K562 (cell line): ENCODE measurements at regions not wholly inside any gene's neighbourhood (a gene's known extent, or its start where the extent isn't known, plus 50 kb on each side); places are given as distances from the start of the nearest gene placed in this dataset.

Experiments used
- ATAC-seq: fragments of 200-7000 bp; cut with Tn5 transposase; 3 replicates; pipeline ENCODE4 v1.9.1; 2020; ENCODE audit warnings: moderate library complexity
- BruUV-seq: library from RNA; stranded (reverse); fragments of 400-500 nt; replicated peaks from 2 replicates; lab custom pipeline; 2021; lab: Mats Ljungman, UMichigan
- CTCF ChIA-PET: fragments of 300-600 bp; formaldehyde crosslinking; extraction: SDS; loops from one replicate; lab custom pipeline; 2021; ENCODE audit warnings: low intra/inter-chr PET ratio; lab: Yijun Ruan, JAX
- POLR2A ChIA-PET: fragments of 300-600, 350-650 bp; sonication (Branson Sonifier 250); formaldehyde crosslinking; extraction: SDS; loops from one replicate; lab custom pipeline; 2021; ENCODE audit warnings: antibody characterized with exemption, inconsistent platforms; lab: Yijun Ruan, JAX
- DNase-seq, 4 experiments: peaks; one replicate each; pipeline versions ENCODE4 v3.0.0 to v3.0.0-alpha.2; 2011 to 2018; ENCODE audit warnings: low spot score in 3 of 4, mixed read lengths in 3 of 4; ENCODE audit errors: extremely low read depth in 1 of 4
- FAIRE-seq: peaks from 2 replicates; lab custom pipeline; 2011; peaks lifted over from hg19 to GRCh38; lab: Jason Lieb, UNC
- H2AFZ ChIP-seq: 2 replicates; pipeline ENCODE4 v1.6.0; 2011; ENCODE audit warnings: low read depth, low read length, control low read depth, inconsistent platforms
- H3K27ac ChIP-seq: fragments of 200-600 bp; 3 replicates; pipeline ENCODE4 v1.8.0; 2011; ENCODE audit warnings: low read depth, mild to moderate bottlenecking, control low read depth, inconsistent platforms, low read length, moderate library complexity, mixed read lengths; ENCODE audit errors: extremely low read depth
- H3K27me3 ChIP-seq, 2 experiments: fragments of 300-600 bp in 1 of 2; 2 replicates in 1 of 2; 3 replicates in 1 of 2; pipeline versions ENCODE4 v1.6.0 to v1.8.0; 2011; ENCODE audit warnings: inconsistent platforms in 2 of 2, low read length in 2 of 2, mild to moderate bottlenecking in 1 of 2, mixed read lengths in 1 of 2, moderate library complexity in 1 of 2; ENCODE audit not compliant: control insufficient read depth in 2 of 2, insufficient read depth in 2 of 2
- H3K36me3 ChIP-seq: fragments of 300-600 bp; 3 replicates; pipeline ENCODE4 v1.8.0; 2011; ENCODE audit warnings: mild to moderate bottlenecking, low read length, inconsistent platforms; ENCODE audit not compliant: control insufficient read depth, insufficient read depth
- H3K4me1 ChIP-seq, 2 experiments: fragments of 200-600 bp in 1 of 2; replicated peaks in 1 of 2; 2 replicates in 1 of 2; 3 replicates in 1 of 2; pipeline versions ENCODE4 v1.5.1 to v1.8.0; 2011; ENCODE audit warnings: inconsistent platforms in 2 of 2, low read length in 2 of 2, mild to moderate bottlenecking in 1 of 2, mixed read lengths in 1 of 2, moderate library complexity in 1 of 2; ENCODE audit not compliant: control insufficient read depth in 2 of 2, insufficient read depth in 2 of 2
- H3K4me2 ChIP-seq: 2 replicates; pipeline ENCODE4 v1.6.1; 2011; ENCODE audit warnings: low read length, control low read depth, inconsistent platforms, mixed read lengths; ENCODE audit not compliant: insufficient read depth
- H3K4me3 ChIP-seq: fragments of 200-600 bp; sonication (generic), shearing (Covaris generic); 2 replicates; pipeline ENCODE4 v1.5.1; 2016; ENCODE audit warnings: control low read depth, inconsistent platforms
- H3K79me2 ChIP-seq: fragments of 200-600 bp; 3 replicates; pipeline ENCODE4 v1.8.0; 2011; ENCODE audit warnings: low read length, inconsistent platforms; ENCODE audit not compliant: control insufficient read depth, insufficient read depth
- H3K9ac ChIP-seq, 2 experiments: 2 replicates each; pipeline versions ENCODE4 v1.6.0 to v1.6.1; 2011; ENCODE audit warnings: low read depth in 2 of 2, low read length in 2 of 2, control low read depth in 1 of 2, inconsistent platforms in 1 of 2, mild to moderate bottlenecking in 1 of 2, mixed read lengths in 1 of 2; ENCODE audit not compliant: insufficient read depth in 1 of 2
- H3K9me1 ChIP-seq: one replicate; pipeline ENCODE4 v1.6.0; 2011; ENCODE audit warnings: inconsistent platforms, mild to moderate bottlenecking, low read length, moderate library complexity; ENCODE audit not compliant: control insufficient read depth, insufficient read depth
- H3K9me3 ChIP-seq: replicated peaks from 2 replicates; pipeline ENCODE4 v1.5.1; 2011; ENCODE audit warnings: low read depth, low read length, inconsistent platforms; ENCODE audit not compliant: control insufficient read depth, insufficient read depth
- H4K20me1 ChIP-seq: replicated peaks from 2 replicates; pipeline ENCODE4 v1.6.1; 2011; ENCODE audit warnings: low read length, inconsistent platforms, mixed read lengths; ENCODE audit not compliant: control insufficient read depth, insufficient read depth
- CBX2 ChIP-seq: fragments of 200-600 bp; sonication (generic); IDR thresholded peaks from one replicate; pipeline ENCODE4 v1.6.1; 2012; ENCODE audit warnings: mild to moderate bottlenecking, low read length, inconsistent platforms; ENCODE audit not compliant: insufficient read depth, poor library complexity, severe bottlenecking
- FOXP1 ChIP-seq: sonication (generic); formaldehyde crosslinking; IDR thresholded peaks from 2 replicates; pipeline ENCODE4 v1.8.0; 2022; ENCODE audit warnings: mild to moderate bottlenecking, missing genetic modification reagents
- MECOM ChIP-seq: fragments of 250-450 bp; sonication (Bioruptor Pico); IDR thresholded peaks from 2 replicates; pipeline ENCODE4 v1.8.0; 2022; ENCODE audit warnings: inconsistent platforms
- NFE2L1 ChIP-seq: fragments of 450-650 bp; IDR thresholded peaks from 2 replicates; pipeline ENCODE4 v1.6.1; 2016; ENCODE audit warnings: missing genetic modification characterization, low read depth, mild to moderate bottlenecking, missing compliant biosample characterization, moderate library complexity, borderline replicate concordance
- PYGO2 ChIP-seq: fragments of 450-650 bp; IDR thresholded peaks from 2 replicates; pipeline ENCODE4 v1.6.1; 2016; ENCODE audit warnings: mild to moderate bottlenecking, missing genetic modification characterization, moderate library complexity, missing compliant biosample characterization
- TCF7L2 ChIP-seq: fragments of 150-350 bp; IDR thresholded peaks from 2 replicates; pipeline ENCODE4 v1.6.1; 2016; ENCODE audit warnings: low read depth, mild to moderate bottlenecking, low read length, moderate library complexity
- ZNF165 ChIP-seq: fragments of 250-450 bp; sonication (Bioruptor Pico); IDR thresholded peaks from 2 replicates; pipeline ENCODE4 v1.4.0; 2020; ENCODE audit warnings: borderline replicate concordance
- ZNF431 ChIP-seq: sonication (generic); formaldehyde crosslinking; IDR thresholded peaks from 2 replicates; pipeline ENCODE4 v1.8.0; 2022; ENCODE audit warnings: mild to moderate bottlenecking, missing genetic modification reagents
- ZNF830 ChIP-seq: fragments of 250-450 bp; sonication (Bioruptor Pico); IDR thresholded peaks from 2 replicates; pipeline ENCODE4 v1.5.0; 2021; ENCODE audit warnings: mild to moderate bottlenecking
- WGBS: fragments of 100-300 bp; shearing (Covaris generic); methylation state at CpG from one replicate; pipeline ENCODE4 v1.1.6; 2016; ENCODE audit warnings: low coverage, mixed read lengths; ENCODE audit not compliant: insufficient coverage; ENCODE audit errors: missing lambda C conversion rate; 5-methylcytosine and 5-hydroxymethylcytosine counted together
- in situ Hi-C: fragments of 300-500 bp; cut with MboI; formaldehyde crosslinking; loops from 4 replicates; pipeline ENCODE4 v1.15.0; 2018; ENCODE audit warnings: inconsistent platforms, mixed read lengths
- intact Hi-C: fragments of 100-400 bp; cut with micrococcal nuclease; formaldehyde crosslinking; loops from 2 replicates; pipeline ENCODE4 v1.14.2; 2022
- TF ChIP-seq, protein P1 (sequence below): IDR thresholded peaks from 2 replicates; pipeline ENCODE4 v1.6.1; 2011; ENCODE audit warnings: borderline replicate concordance, low read depth, mild to moderate bottlenecking, moderate library complexity, low read length; ENCODE audit not compliant: insufficient read depth, poor library complexity, severe bottlenecking
- TF ChIP-seq, protein P2 (sequence below): sonication (generic); formaldehyde crosslinking; IDR thresholded peaks from 2 replicates; pipeline ENCODE4 v1.8.0; 2022; ENCODE audit warnings: missing genetic modification reagents, mild to moderate bottlenecking, borderline replicate concordance
- TF ChIP-seq, protein P3 (sequence below): fragments of 450-650 bp; IDR thresholded peaks from 2 replicates; pipeline ENCODE4 v1.7.0; 2016; ENCODE audit warnings: borderline replicate concordance
- TF ChIP-seq, protein P4 (sequence below): fragments of 250-450 bp; sonication (Bioruptor Pico); IDR thresholded peaks from 2 replicates; pipeline ENCODE4 v1.9.0; 2021; ENCODE audit warnings: mild to moderate bottlenecking
- TF ChIP-seq, protein P5 (sequence below): fragments of 200-800 bp; sonication (Bioruptor generic); IDR thresholded peaks from 2 replicates; pipeline ENCODE4 v1.6.1; 2017; ENCODE audit warnings: missing genetic modification characterization, missing compliant biosample characterization
- TF ChIP-seq, protein P6 (sequence below): sonication (generic); formaldehyde crosslinking; IDR thresholded peaks from 2 replicates; pipeline ENCODE4 v1.9.0; 2022; ENCODE audit warnings: mild to moderate bottlenecking, missing genetic modification reagents

DNA sequence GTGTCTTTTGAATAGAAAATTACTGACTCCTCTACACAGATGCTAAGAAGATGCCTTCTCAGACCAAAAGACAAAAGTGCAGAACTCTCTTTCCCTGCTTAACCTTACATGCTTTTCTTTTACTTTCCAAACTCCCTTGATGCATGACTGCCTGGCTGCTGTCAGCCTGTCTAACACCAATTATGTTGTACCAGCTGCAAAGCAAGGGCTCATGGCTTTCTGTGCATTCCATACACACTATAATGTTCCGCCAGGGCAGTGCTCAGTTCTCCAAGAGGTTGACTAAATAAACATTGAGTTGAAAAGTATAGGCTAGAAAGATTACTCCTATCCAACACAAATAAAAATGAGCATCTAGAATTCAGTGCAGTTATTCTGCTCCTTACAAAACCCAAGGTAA, 330.4 kb upstream of the NBEA start:
- no peaks in the 10 kb centered on the region for H3K27me3 ChIP-seq
- intact Hi-C loops = no loop called here
- no peak overlapping the region for H3K4me3 ChIP-seq
- in situ Hi-C loops = no loop called here
- no peak overlapping the region for H3K9ac ChIP-seq
- no peaks in the 10 kb centered on the region for H3K4me1 ChIP-seq
- no peaks in the 10 kb centered on the region for H3K36me3 ChIP-seq
- H3K79me2 ChIP-seq = no peaks in the 10 kb centered on the region
- CTCF ChIA-PET = no interaction called here
- no peak overlapping the region for H3K4me2 ChIP-seq
- no peak for FAIRE-seq
- 0% methylated on average over 1 of the region's 1 CpG for WGBS
- no peak for DNase-seq
- ATAC-seq = no peak
- TF ChIP-seq, protein P1, sequence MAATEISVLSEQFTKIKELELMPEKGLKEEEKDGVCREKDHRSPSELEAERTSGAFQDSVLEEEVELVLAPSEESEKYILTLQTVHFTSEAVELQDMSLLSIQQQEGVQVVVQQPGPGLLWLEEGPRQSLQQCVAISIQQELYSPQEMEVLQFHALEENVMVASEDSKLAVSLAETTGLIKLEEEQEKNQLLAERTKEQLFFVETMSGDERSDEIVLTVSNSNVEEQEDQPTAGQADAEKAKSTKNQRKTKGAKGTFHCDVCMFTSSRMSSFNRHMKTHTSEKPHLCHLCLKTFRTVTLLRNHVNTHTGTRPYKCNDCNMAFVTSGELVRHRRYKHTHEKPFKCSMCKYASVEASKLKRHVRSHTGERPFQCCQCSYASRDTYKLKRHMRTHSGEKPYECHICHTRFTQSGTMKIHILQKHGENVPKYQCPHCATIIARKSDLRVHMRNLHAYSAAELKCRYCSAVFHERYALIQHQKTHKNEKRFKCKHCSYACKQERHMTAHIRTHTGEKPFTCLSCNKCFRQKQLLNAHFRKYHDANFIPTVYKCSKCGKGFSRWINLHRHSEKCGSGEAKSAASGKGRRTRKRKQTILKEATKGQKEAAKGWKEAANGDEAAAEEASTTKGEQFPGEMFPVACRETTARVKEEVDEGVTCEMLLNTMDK = no peak
- TF ChIP-seq ZNF165 (no peak), MECOM (CRISPR knock-in tag) (no peak), PYGO2 (tag) (no peak), CBX2 (no peak), FOXP1 (CRISPR knock-in tag) (no peak), TCF7L2 (no peak), ZNF431 (CRISPR knock-in tag) (no peak), ZNF830 (no peak), NFE2L1 (tag) (no peak)
- TF ChIP-seq, protein P2, sequence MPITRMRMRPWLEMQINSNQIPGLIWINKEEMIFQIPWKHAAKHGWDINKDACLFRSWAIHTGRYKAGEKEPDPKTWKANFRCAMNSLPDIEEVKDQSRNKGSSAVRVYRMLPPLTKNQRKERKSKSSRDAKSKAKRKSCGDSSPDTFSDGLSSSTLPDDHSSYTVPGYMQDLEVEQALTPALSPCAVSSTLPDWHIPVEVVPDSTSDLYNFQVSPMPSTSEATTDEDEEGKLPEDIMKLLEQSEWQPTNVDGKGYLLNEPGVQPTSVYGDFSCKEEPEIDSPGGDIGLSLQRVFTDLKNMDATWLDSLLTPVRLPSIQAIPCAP (CRISPR knock-in tag) = no peak
- TF ChIP-seq, protein P3, sequence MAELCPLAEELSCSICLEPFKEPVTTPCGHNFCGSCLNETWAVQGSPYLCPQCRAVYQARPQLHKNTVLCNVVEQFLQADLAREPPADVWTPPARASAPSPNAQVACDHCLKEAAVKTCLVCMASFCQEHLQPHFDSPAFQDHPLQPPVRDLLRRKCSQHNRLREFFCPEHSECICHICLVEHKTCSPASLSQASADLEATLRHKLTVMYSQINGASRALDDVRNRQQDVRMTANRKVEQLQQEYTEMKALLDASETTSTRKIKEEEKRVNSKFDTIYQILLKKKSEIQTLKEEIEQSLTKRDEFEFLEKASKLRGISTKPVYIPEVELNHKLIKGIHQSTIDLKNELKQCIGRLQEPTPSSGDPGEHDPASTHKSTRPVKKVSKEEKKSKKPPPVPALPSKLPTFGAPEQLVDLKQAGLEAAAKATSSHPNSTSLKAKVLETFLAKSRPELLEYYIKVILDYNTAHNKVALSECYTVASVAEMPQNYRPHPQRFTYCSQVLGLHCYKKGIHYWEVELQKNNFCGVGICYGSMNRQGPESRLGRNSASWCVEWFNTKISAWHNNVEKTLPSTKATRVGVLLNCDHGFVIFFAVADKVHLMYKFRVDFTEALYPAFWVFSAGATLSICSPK = no peak
- TF ChIP-seq, protein P4, sequence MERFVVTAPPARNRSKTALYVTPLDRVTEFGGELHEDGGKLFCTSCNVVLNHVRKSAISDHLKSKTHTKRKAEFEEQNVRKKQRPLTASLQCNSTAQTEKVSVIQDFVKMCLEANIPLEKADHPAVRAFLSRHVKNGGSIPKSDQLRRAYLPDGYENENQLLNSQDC (CRISPR knock-in tag) = no peak
- TF ChIP-seq, protein P5, sequence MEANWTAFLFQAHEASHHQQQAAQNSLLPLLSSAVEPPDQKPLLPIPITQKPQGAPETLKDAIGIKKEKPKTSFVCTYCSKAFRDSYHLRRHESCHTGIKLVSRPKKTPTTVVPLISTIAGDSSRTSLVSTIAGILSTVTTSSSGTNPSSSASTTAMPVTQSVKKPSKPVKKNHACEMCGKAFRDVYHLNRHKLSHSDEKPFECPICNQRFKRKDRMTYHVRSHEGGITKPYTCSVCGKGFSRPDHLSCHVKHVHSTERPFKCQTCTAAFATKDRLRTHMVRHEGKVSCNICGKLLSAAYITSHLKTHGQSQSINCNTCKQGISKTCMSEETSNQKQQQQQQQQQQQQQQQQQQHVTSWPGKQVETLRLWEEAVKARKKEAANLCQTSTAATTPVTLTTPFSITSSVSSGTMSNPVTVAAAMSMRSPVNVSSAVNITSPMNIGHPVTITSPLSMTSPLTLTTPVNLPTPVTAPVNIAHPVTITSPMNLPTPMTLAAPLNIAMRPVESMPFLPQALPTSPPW (CRISPR knock-in tag) = no peak
- TF ChIP-seq, protein P6, sequence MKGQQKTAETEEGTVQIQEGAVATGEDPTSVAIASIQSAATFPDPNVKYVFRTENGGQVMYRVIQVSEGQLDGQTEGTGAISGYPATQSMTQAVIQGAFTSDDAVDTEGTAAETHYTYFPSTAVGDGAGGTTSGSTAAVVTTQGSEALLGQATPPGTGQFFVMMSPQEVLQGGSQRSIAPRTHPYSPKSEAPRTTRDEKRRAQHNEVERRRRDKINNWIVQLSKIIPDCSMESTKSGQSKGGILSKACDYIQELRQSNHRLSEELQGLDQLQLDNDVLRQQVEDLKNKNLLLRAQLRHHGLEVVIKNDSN = no peak
- TF ChIP-seq, all 486 proteins: peak for 0
- H4K20me1 ChIP-seq = no peaks in the 10 kb centered on the region
- POLR2A ChIA-PET = no interaction called here
- no peak overlapping the region for H2AFZ ChIP-seq
- no peaks in the 10 kb centered on the region for H3K9me3 ChIP-seq
- no peaks in the 10 kb centered on the region for H3K9me1 ChIP-seq
- H3K27ac ChIP-seq = no peak overlapping the region
- BruUV-seq = no TSS peak
